SK-N-SH treated with all-trans-retinoic acid at 6 μM for 48 hours (cell line): ENCODE measurements at regions not wholly inside any gene's neighbourhood (a gene's known extent, or its start where the extent isn't known, plus 50 kb on each side); places are given as distances from the start of the nearest gene placed in this dataset.

Experiments
- ATAC-seq: fragments of 200-7000 bp; cut with Tn5 transposase; 3 replicates; pipeline ENCODE4 v1.9.1; 2020; ENCODE audit warnings: mild to moderate bottlenecking, moderate library complexity
- ARNTL ChIP-seq: fragments of 450-650 bp; formaldehyde crosslinking; IDR thresholded peaks from 2 replicates; pipeline ENCODE4 v1.5.0; 2020; ENCODE audit warnings: low read depth, mild to moderate bottlenecking, moderate library complexity, borderline replicate concordance
- BACH2 ChIP-seq: fragments of 250-450 bp; sonication (Bioruptor Pico); IDR thresholded peaks from 2 replicates; pipeline ENCODE4 v1.9.0; 2021; ENCODE audit warnings: mild to moderate bottlenecking, borderline replicate concordance
- CSDC2 ChIP-seq: fragments of 250-450 bp; sonication (Bioruptor Pico); IDR thresholded peaks from 2 replicates; pipeline ENCODE4 v1.5.0; 2020; ENCODE audit warnings: mild to moderate bottlenecking, moderate library complexity
- CSRNP3 ChIP-seq: fragments of 250-450 bp; sonication (Bioruptor Pico); IDR thresholded peaks from 2 replicates; pipeline ENCODE4 v1.5.1; 2021; ENCODE audit warnings: mild to moderate bottlenecking, moderate library complexity
- ESRRG ChIP-seq: fragments of 250-450 bp; sonication (Bioruptor Pico); IDR thresholded peaks from 2 replicates; pipeline ENCODE4 v1.6.1; 2021; ENCODE audit warnings: mild to moderate bottlenecking
- GLIS3 ChIP-seq: fragments of 250-450 bp; sonication (Bioruptor Pico); IDR thresholded peaks from 2 replicates; pipeline ENCODE4 v1.5.0; 2020; ENCODE audit warnings: mild to moderate bottlenecking, moderate library complexity
- ISL1 ChIP-seq: fragments of 250-450 bp; sonication (Bioruptor Pico); IDR thresholded peaks from 2 replicates; pipeline ENCODE4 v2.1.2; 2022; ENCODE audit warnings: mild to moderate bottlenecking, moderate library complexity
- OSR1 ChIP-seq: fragments of 250-450 bp; sonication (Bioruptor Pico); IDR thresholded peaks from 2 replicates; pipeline ENCODE4 v1.8.0; 2022; ENCODE audit warnings: moderate library complexity, mild to moderate bottlenecking, inconsistent platforms
- PATZ1 ChIP-seq: fragments of 250-450 bp; sonication (Bioruptor Pico); IDR thresholded peaks from 2 replicates; pipeline ENCODE4 v1.8.0; 2020; ENCODE audit warnings: mild to moderate bottlenecking, moderate library complexity, borderline replicate concordance
- PPARA ChIP-seq: fragments of 250-450 bp; sonication (Bioruptor Pico); IDR thresholded peaks from 2 replicates; pipeline ENCODE4 v1.5.0; 2020; ENCODE audit warnings: mild to moderate bottlenecking, borderline replicate concordance
- RARB ChIP-seq: fragments of 250-450 bp; sonication (Bioruptor Pico); IDR thresholded peaks from 2 replicates; pipeline ENCODE4 v1.8.0; 2021; ENCODE audit warnings: mild to moderate bottlenecking, moderate library complexity
- SNAI2 ChIP-seq: fragments of 250-450 bp; sonication (Bioruptor Pico); IDR thresholded peaks from 2 replicates; pipeline ENCODE4 v1.5.0; 2020; ENCODE audit warnings: mild to moderate bottlenecking, moderate library complexity
- TCF4 ChIP-seq: fragments of 250-450 bp; sonication (Bioruptor Pico); IDR thresholded peaks from 2 replicates; pipeline ENCODE4 v1.8.0; 2021; ENCODE audit warnings: mild to moderate bottlenecking, moderate library complexity, borderline replicate concordance
- TOX ChIP-seq: fragments of 250-450 bp; sonication (Bioruptor Pico); IDR thresholded peaks from 2 replicates; pipeline ENCODE4 v1.8.0; 2021; ENCODE audit warnings: mild to moderate bottlenecking, moderate library complexity, borderline replicate concordance
- ZC3H10 ChIP-seq: fragments of 250-450 bp; sonication (Bioruptor Pico); IDR thresholded peaks from 2 replicates; pipeline ENCODE4 v1.5.1; 2021; ENCODE audit warnings: mild to moderate bottlenecking, moderate library complexity
- ZFP30 ChIP-seq: fragments of 450-650 bp; formaldehyde crosslinking; IDR thresholded peaks from 2 replicates; pipeline ENCODE4 v1.5.0; 2022; ENCODE audit warnings: mild to moderate bottlenecking, moderate library complexity
- ZNF565 ChIP-seq: fragments of 450-650 bp; formaldehyde crosslinking; conservative IDR thresholded peaks from 2 replicates; pipeline ENCODE4 v1.5.0; 2020; ENCODE audit warnings: low read depth, mild to moderate bottlenecking, moderate library complexity
- ZNF70 ChIP-seq: fragments of 450-650 bp; formaldehyde crosslinking; IDR thresholded peaks from 2 replicates; pipeline ENCODE4 v1.5.0; 2020; ENCODE audit warnings: mild to moderate bottlenecking, moderate library complexity
- ZNF8 ChIP-seq: fragments of 450-650 bp; formaldehyde crosslinking; IDR thresholded peaks from 2 replicates; pipeline ENCODE4 v1.5.0; 2020; ENCODE audit warnings: mild to moderate bottlenecking, moderate library complexity
- TF ChIP-seq, protein P1 (sequence below): fragments of 250-450 bp; sonication (Bioruptor Pico); IDR thresholded peaks from 2 replicates; pipeline ENCODE4 v1.5.0; 2020; ENCODE audit warnings: mild to moderate bottlenecking, moderate library complexity
- TF ChIP-seq, protein P2 (sequence below): fragments of 250-450 bp; sonication (Bioruptor Pico); IDR thresholded peaks from 2 replicates; pipeline ENCODE4 v1.8.0; 2021; ENCODE audit warnings: low read depth, mild to moderate bottlenecking, moderate library complexity, borderline replicate concordance
- TF ChIP-seq, protein P3 (sequence below): fragments of 250-450 bp; sonication (Bioruptor Pico); IDR thresholded peaks from 2 replicates; pipeline ENCODE4 v1.5.1; 2020; ENCODE audit warnings: low read depth, mild to moderate bottlenecking, moderate library complexity

DNA sequence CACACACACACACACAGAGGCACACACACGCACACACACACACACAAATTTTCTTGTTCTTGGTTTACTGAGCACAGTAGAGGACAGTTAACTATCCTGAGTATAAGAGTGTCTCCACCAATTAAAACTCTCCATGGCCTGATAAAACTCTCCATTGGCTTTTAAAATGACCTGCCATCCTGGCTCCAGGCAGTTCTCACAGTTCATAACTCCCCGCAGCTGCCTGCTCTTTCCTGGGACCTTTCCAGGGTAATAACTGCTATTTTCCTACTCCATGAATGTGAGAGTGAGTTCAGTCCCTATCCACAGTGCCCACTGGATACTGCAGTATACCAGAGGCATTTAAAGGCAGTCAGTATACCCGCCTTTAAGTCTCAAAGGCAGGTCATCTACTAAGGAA, 351.5 kb downstream of the PLPP3 start:
- TF ChIP-seq ZNF565 (no peak), ESRRG (no peak), ARNTL (no peak), RARB (no peak), GLIS3 (CRISPR knock-in tag) (no peak), ZFP30 (CRISPR knock-in tag) (no peak), PPARA (CRISPR knock-in tag) (no peak), CSRNP3 (CRISPR knock-in tag) (no peak), BACH2 (CRISPR knock-in tag) (no peak), SNAI2 (CRISPR knock-in tag) (no peak), TOX (CRISPR knock-in tag) (no peak), ZNF70 (CRISPR knock-in tag) (no peak), ZC3H10 (CRISPR knock-in tag) (no peak), OSR1 (no peak), ZNF8 (CRISPR knock-in tag) (no peak), TCF4 (CRISPR knock-in tag) (no peak)
- TF ChIP-seq, protein P1, sequence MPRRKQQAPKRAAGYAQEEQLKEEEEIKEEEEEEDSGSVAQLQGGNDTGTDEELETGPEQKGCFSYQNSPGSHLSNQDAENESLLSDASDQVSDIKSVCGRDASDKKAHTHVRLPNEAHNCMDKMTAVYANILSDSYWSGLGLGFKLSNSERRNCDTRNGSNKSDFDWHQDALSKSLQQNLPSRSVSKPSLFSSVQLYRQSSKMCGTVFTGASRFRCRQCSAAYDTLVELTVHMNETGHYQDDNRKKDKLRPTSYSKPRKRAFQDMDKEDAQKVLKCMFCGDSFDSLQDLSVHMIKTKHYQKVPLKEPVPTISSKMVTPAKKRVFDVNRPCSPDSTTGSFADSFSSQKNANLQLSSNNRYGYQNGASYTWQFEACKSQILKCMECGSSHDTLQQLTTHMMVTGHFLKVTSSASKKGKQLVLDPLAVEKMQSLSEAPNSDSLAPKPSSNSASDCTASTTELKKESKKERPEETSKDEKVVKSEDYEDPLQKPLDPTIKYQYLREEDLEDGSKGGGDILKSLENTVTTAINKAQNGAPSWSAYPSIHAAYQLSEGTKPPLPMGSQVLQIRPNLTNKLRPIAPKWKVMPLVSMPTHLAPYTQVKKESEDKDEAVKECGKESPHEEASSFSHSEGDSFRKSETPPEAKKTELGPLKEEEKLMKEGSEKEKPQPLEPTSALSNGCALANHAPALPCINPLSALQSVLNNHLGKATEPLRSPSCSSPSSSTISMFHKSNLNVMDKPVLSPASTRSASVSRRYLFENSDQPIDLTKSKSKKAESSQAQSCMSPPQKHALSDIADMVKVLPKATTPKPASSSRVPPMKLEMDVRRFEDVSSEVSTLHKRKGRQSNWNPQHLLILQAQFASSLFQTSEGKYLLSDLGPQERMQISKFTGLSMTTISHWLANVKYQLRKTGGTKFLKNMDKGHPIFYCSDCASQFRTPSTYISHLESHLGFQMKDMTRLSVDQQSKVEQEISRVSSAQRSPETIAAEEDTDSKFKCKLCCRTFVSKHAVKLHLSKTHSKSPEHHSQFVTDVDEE (CRISPR knock-in tag): no peak
- TF ChIP-seq, protein P2, sequence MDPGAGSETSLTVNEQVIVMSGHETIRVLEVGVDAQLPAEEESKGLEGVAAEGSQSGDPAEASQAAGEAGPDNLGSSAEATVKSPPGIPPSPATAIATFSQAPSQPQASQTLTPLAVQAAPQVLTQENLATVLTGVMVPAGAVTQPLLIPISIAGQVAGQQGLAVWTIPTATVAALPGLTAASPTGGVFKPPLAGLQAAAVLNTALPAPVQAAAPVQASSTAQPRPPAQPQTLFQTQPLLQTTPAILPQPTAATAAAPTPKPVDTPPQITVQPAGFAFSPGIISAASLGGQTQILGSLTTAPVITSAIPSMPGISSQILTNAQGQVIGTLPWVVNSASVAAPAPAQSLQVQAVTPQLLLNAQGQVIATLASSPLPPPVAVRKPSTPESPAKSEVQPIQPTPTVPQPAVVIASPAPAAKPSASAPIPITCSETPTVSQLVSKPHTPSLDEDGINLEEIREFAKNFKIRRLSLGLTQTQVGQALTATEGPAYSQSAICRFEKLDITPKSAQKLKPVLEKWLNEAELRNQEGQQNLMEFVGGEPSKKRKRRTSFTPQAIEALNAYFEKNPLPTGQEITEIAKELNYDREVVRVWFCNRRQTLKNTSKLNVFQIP: no peak
- TF ChIP-seq, protein P3, sequence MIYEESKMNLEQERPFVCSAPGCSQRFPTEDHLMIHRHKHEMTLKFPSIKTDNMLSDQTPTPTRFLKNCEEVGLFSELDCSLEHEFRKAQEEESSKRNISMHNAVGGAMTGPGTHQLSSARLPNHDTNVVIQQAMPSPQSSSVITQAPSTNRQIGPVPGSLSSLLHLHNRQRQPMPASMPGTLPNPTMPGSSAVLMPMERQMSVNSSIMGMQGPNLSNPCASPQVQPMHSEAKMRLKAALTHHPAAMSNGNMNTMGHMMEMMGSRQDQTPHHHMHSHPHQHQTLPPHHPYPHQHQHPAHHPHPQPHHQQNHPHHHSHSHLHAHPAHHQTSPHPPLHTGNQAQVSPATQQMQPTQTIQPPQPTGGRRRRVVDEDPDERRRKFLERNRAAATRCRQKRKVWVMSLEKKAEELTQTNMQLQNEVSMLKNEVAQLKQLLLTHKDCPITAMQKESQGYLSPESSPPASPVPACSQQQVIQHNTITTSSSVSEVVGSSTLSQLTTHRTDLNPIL (CRISPR knock-in tag): no peak
- no peak for ATAC-seq

GRCh38 chr1:56227401-56227800, 352.0 kb downstream of the PLPP3 start:
- ATAC-seq: no peak
- TF ChIP-seq ZFP30 (CRISPR knock-in tag) (no peak), ZNF565 (no peak), PATZ1 (no peak), PPARA (CRISPR knock-in tag) (no peak), ZNF8 (CRISPR knock-in tag) (no peak), ARNTL (no peak), ISL1 (CRISPR knock-in tag) (no peak), TOX (CRISPR knock-in tag) (no peak), OSR1 (no peak), CSDC2 (CRISPR knock-in tag) (no peak), BACH2 (CRISPR knock-in tag) (no peak), TCF4 (CRISPR knock-in tag) (no peak), SNAI2 (CRISPR knock-in tag) (no peak), ZC3H10 (CRISPR knock-in tag) (no peak), ZNF70 (CRISPR knock-in tag) (no peak), CSRNP3 (CRISPR knock-in tag) (no peak)
- TF ChIP-seq, protein P2: no peak
- TF ChIP-seq, protein P1 (CRISPR knock-in tag): no peak
- TF ChIP-seq, protein P3 (CRISPR knock-in tag): no peak
